ENCODE measurements at regions not wholly inside any gene's neighbourhood (a gene's known extent, or its start where the extent isn't known, plus 50 kb on each side); places are given as distances from the start of the nearest gene placed in this dataset.

- TF ChIP-seq CTCF (IDR thresholded peaks at IDR 0.05) = no peak
- TF ChIP-seq POLR2AphosphoS5 (IDR thresholded peaks at IDR 0.05) = no peak
- TF ChIP-seq POLR2A (IDR thresholded peaks at IDR 0.05) = no peak
- TF ChIP-seq EP300 (IDR thresholded peaks at IDR 0.05; ENCODE audit: low read depth) = no peak
Measured at GRCh38 chr3:17969244-17969643, 226.8 kb upstream of the TBC1D5 start.
